OCI-LY3 (cell line): ENCODE measurements at regions not wholly inside any gene's neighbourhood (a gene's known extent, or its start where the extent isn't known, plus 50 kb on each side); places are given as distances from the start of the nearest gene placed in this dataset.
"Not testable (repeated sequence)": the region's sequence is repeated elsewhere in the genome, so short reads cannot be mapped to it uniquely, and the experiment has no call there.

Source experiments
- H2AFZ ChIP-seq: fragments of 200-600, 300-600 bp; shearing (Covaris generic); 2 replicates; pipeline ENCODE4 v1.6.0; 2014; ENCODE audit warnings: antibody characterized with exemption, low read depth, low read length
- H3K27ac ChIP-seq: fragments of 200-600, 300-600 bp; sonication (generic); 2 replicates; pipeline ENCODE4 v1.5.1; 2014; ENCODE audit warnings: mild to moderate bottlenecking, low read length, moderate library complexity, mixed read lengths
- H3K27me3 ChIP-seq: fragments of 200-600, 300-600 bp; sonication (generic); 2 replicates; pipeline ENCODE4 v1.6.1; 2014; ENCODE audit warnings: low read depth, low read length, mixed read lengths
- H3K36me3 ChIP-seq: fragments of 200-600, 300-600 bp; sonication (generic); replicated peaks from 2 replicates; pipeline ENCODE3; 2014; ENCODE audit warnings: low read depth, low read length, mixed read lengths
- H3K4me1 ChIP-seq: fragments of 300-600, 200-600 bp; sonication (generic); 2 replicates; pipeline ENCODE4 v1.6.1; 2014; ENCODE audit warnings: low read length, mixed read lengths
- H3K4me2 ChIP-seq: fragments of 200-600, 300-600 bp; sonication (generic); 2 replicates; pipeline ENCODE4 v1.6.1; 2014; ENCODE audit warnings: low read length, mixed read lengths
- H3K4me3 ChIP-seq: fragments of 300-600, 200-600 bp; sonication (generic); 2 replicates; pipeline ENCODE4 v1.5.1; 2014; ENCODE audit warnings: antibody characterized with exemption, mild to moderate bottlenecking, low read length, moderate library complexity
- H3K79me2 ChIP-seq: fragments of 300-600, 200-600 bp; shearing (Covaris generic); 2 replicates; pipeline ENCODE4 v1.6.1; 2014; ENCODE audit warnings: mild to moderate bottlenecking, low read length, mixed read lengths
- H3K9ac ChIP-seq: fragments of 300-600, 200-600 bp; shearing (Covaris generic); 2 replicates; pipeline ENCODE4 v1.6.0; 2014; ENCODE audit warnings: mild to moderate bottlenecking, low read length, moderate library complexity
- H3K9me3 ChIP-seq: fragments of 200-600, 300-600 bp; shearing (Covaris generic); 2 replicates; pipeline ENCODE4 v1.6.1; 2014; ENCODE audit warnings: low read length, mixed read lengths; ENCODE audit not compliant: insufficient read depth
- H4K20me1 ChIP-seq: fragments of 200-600, 300-600 bp; sonication (generic); 2 replicates; pipeline ENCODE4 v1.6.1; 2016; ENCODE audit warnings: low read length, mixed read lengths; ENCODE audit not compliant: insufficient read depth
- EZH2phosphoT487 ChIP-seq: fragments of 200-600 bp; shearing (Covaris generic); IDR thresholded peaks from 2 replicates; pipeline ENCODE4 v1.6.1; 2018; ENCODE audit warnings: antibody characterized with exemption, mixed run types, low read depth
- TF ChIP-seq, protein P1 (sequence below): fragments of 200-600, 300-600 bp; sonication (generic); IDR thresholded peaks from 2 replicates; pipeline ENCODE4 v1.5.1; 2014; ENCODE audit warnings: antibody characterized with exemption, low read length, low read depth

DNA sequence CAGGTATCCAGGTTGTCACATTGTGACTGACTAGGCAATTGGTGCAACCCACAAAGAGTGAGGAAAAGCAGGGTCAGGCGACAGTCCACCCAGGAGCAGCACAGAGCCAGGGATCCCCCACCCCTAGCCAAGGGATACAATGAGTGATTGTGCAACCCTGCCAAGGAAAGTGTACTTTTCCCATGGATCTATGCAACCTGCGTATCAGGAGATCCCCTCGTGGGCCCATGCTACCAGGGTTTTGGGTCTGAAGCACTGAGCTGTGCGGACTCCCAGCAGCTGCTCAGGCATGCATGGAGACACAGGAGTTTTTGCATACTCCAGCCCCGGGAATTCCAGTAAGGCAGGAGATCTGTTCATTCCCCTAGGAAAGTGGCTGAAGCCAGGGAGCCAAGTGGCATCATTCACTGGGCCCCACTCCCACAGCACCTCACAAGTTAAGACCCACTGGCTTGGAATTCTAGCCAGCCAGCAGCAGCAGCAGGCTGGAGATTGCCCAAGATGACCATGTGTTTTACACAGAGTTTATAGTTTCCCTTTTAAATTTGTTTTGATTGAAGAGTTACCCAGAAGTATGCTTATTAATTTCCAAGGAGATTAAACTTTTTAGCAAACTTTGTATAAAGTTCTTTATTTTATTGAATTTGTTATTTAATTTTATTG is 136.0 kb downstream of the LTN1 start:
- Histone ChIP-seq H3K9ac (no peak overlapping the region), H3K27ac (no peak overlapping the region), H3K4me2 (no peak overlapping the region), H3K9me3 (no peaks in the 10 kb centered on the region), H3K4me1 (no peaks in the 10 kb centered on the region), H3K4me3 (no peak overlapping the region), H4K20me1 (no peaks in the 10 kb centered on the region), H3K79me2 (no peaks in the 10 kb centered on the region), H3K36me3 (no peaks in the 10 kb centered on the region), H3K27me3 (no peaks in the 10 kb centered on the region), H2AFZ (no peak overlapping the region)
- no peak for TF ChIP-seq EZH2phosphoT487
- TF ChIP-seq, protein P1, sequence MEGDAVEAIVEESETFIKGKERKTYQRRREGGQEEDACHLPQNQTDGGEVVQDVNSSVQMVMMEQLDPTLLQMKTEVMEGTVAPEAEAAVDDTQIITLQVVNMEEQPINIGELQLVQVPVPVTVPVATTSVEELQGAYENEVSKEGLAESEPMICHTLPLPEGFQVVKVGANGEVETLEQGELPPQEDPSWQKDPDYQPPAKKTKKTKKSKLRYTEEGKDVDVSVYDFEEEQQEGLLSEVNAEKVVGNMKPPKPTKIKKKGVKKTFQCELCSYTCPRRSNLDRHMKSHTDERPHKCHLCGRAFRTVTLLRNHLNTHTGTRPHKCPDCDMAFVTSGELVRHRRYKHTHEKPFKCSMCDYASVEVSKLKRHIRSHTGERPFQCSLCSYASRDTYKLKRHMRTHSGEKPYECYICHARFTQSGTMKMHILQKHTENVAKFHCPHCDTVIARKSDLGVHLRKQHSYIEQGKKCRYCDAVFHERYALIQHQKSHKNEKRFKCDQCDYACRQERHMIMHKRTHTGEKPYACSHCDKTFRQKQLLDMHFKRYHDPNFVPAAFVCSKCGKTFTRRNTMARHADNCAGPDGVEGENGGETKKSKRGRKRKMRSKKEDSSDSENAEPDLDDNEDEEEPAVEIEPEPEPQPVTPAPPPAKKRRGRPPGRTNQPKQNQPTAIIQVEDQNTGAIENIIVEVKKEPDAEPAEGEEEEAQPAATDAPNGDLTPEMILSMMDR: no peak

DNA sequence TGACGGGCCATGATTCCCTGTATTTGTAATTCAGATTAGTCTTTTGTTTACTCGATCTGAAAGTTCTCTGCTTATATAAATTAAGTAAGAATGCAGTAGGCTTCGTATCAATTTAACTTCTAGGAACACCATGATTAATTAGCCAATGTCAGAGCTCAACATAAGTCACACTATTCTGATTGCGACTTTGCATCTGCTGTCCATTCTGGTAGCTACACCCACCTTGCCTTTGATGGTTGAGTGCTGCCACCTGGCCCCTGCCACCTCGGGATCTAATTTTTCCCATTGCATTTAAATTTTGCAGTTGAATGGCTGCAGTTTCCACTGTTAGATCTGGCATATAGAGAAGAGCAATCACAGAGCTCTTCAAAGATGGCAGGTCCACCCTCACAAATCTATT is 140.0 kb downstream of the LTN1 start:
- no peak overlapping the region for H3K27ac ChIP-seq

DNA sequence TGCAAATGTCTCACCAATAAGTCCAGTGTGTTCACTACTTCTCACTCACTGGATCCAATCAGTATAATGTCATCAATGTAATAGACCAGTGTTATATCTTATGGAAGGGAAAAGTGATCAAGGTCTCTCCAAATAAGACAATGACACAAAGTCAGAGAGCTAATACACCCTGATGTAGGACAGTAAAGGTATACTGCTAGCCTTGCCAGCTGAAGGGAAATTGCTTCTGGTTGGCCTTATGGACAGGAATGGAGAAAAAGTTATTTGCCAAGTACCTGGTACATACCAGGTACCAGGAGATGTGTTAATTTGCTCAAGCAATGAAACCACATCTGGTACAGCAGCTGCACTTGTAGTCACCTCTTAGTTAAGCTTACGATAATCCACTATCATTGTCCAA is 141.0 kb downstream of the LTN1 start:
- no peak for TF ChIP-seq EZH2phosphoT487
- TF ChIP-seq, protein P1: no peak
- Histone ChIP-seq H2AFZ (no peak overlapping the region), H3K79me2 (no peaks in the 10 kb centered on the region), H3K4me3 (no peak overlapping the region), H3K27me3 (no peaks in the 10 kb centered on the region), H3K9ac (no peak overlapping the region), H3K4me2 (no peak overlapping the region), H3K27ac (no peak overlapping the region), H3K4me1 (no peaks in the 10 kb centered on the region), H3K36me3 (no peaks in the 10 kb centered on the region), H4K20me1 (no peaks in the 10 kb centered on the region), H3K9me3 (no peaks in the 10 kb centered on the region)

More for the DNA sequence above, 140.0 kb downstream of the LTN1 start:
- H3K9me3 ChIP-seq: no peaks in the 10 kb centered on the region
- no peaks in the 10 kb centered on the region for H3K36me3 ChIP-seq
- no peaks in the 10 kb centered on the region for H4K20me1 ChIP-seq
- no peak overlapping the region for H3K4me2 ChIP-seq
- no peaks in the 10 kb centered on the region for H3K4me1 ChIP-seq
- no peak overlapping the region for H3K9ac ChIP-seq
- TF ChIP-seq, protein P1: no peak
- no peak for TF ChIP-seq EZH2phosphoT487
- H2AFZ ChIP-seq: no peak overlapping the region
- no peak overlapping the region for H3K4me3 ChIP-seq
- H3K27me3 ChIP-seq: no peaks in the 10 kb centered on the region
- no peaks in the 10 kb centered on the region for H3K79me2 ChIP-seq

DNA sequence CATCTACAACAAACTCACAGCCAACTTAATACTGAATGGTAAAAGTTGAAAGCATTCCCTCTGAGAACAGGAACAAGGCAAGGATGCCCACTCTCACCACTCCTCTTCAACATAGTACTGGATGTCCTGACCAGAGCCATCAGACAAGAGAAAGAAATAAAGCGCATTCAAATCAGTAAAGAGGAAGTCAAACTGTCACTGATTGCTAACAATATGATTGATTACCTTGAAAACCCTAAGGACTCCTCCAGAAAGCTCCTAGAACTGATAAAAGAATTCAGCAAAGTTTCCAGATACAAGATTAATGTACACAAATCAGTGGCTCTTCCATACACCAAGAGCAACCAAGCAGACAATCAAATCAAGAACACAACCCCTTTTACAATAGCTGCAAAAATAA is 153.4 kb downstream of the LTN1 start:
- H3K4me3 ChIP-seq, H3K27ac ChIP-seq, H3K4me1 ChIP-seq, H3K79me2 ChIP-seq, H4K20me1 ChIP-seq, H3K9ac ChIP-seq, H3K4me2 ChIP-seq, H3K27me3 ChIP-seq, H2AFZ ChIP-seq, H3K9me3 ChIP-seq, H3K36me3 ChIP-seq: not testable (repeated sequence)

DNA sequence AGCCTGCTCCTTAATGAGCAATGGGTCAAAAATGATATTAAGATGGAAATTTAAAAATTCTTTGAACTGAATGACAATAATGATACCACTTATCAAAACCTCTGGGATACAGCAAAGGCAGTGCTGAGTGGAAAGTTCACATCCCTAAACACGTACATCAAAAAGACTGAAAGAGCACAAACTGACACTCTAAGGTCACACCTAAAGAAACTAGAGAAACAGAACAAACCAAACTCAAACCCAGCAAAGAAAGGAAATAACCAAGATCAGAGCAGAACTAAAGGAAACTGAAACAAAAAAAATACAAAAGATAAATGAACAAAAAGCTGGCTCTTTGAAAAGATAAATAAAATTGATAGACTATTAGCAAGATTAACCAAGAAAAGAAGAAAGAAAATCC is 155.3 kb downstream of the LTN1 start:
- H4K20me1 ChIP-seq, H3K4me3 ChIP-seq, H3K36me3 ChIP-seq, H3K27me3 ChIP-seq, H3K9ac ChIP-seq, H3K9me3 ChIP-seq, H3K4me1 ChIP-seq, H3K4me2 ChIP-seq, H2AFZ ChIP-seq, H3K27ac ChIP-seq, H3K79me2 ChIP-seq: not testable (repeated sequence)

DNA sequence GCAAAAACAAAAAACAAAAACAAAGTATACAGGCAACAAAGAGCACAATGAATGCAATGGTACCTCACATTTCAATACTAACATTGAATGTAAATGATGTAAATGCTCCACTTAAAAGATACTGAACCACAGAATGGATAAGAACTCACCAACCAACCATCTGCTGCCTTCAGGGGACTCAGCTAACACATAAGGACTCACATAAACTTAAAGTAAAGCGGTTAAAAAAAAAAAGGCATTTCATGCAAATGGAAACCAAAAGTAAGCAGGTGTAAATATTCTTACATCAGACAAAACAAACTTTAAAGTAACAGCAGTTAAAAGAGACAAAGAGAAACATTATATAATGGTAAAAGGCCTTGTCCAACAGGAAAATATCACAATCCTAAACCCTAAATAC is 156.1 kb downstream of the LTN1 start:
- not testable (repeated sequence) for H3K4me3 ChIP-seq, H3K4me1 ChIP-seq, H4K20me1 ChIP-seq, H3K36me3 ChIP-seq, H3K27ac ChIP-seq, H2AFZ ChIP-seq, H3K79me2 ChIP-seq, H3K9me3 ChIP-seq, H3K27me3 ChIP-seq, H3K9ac ChIP-seq, H3K4me2 ChIP-seq
